SK-N-SH treated with all-trans-retinoic acid at 6 μM for 48 hours (cell line): ENCODE measurements at regions not wholly inside any gene's neighbourhood (a gene's known extent, or its start where the extent isn't known, plus 50 kb on each side); places are given as distances from the start of the nearest gene placed in this dataset.

Experiments used
- ARNTL ChIP-seq: fragments of 450-650 bp; formaldehyde crosslinking; IDR thresholded peaks from 2 replicates; pipeline ENCODE4 v1.5.0; 2020; ENCODE audit warnings: low read depth, mild to moderate bottlenecking, moderate library complexity, borderline replicate concordance
- BACH2 ChIP-seq: fragments of 250-450 bp; sonication (Bioruptor Pico); IDR thresholded peaks from 2 replicates; pipeline ENCODE4 v1.9.0; 2021; ENCODE audit warnings: mild to moderate bottlenecking, borderline replicate concordance
- CSRNP3 ChIP-seq: fragments of 250-450 bp; sonication (Bioruptor Pico); IDR thresholded peaks from 2 replicates; pipeline ENCODE4 v1.5.1; 2021; ENCODE audit warnings: mild to moderate bottlenecking, moderate library complexity
- ESRRG ChIP-seq: fragments of 250-450 bp; sonication (Bioruptor Pico); IDR thresholded peaks from 2 replicates; pipeline ENCODE4 v1.6.1; 2021; ENCODE audit warnings: mild to moderate bottlenecking
- RARB ChIP-seq: fragments of 250-450 bp; sonication (Bioruptor Pico); IDR thresholded peaks from 2 replicates; pipeline ENCODE4 v1.8.0; 2021; ENCODE audit warnings: mild to moderate bottlenecking, moderate library complexity
- TOX ChIP-seq: fragments of 250-450 bp; sonication (Bioruptor Pico); IDR thresholded peaks from 2 replicates; pipeline ENCODE4 v1.8.0; 2021; ENCODE audit warnings: mild to moderate bottlenecking, moderate library complexity, borderline replicate concordance
- TSHZ2 ChIP-seq: fragments of 250-450 bp; sonication (Bioruptor Pico); IDR thresholded peaks from 2 replicates; pipeline ENCODE4 v1.5.0; 2020; ENCODE audit warnings: mild to moderate bottlenecking, moderate library complexity
- ZFP3 ChIP-seq: fragments of 250-450 bp; sonication (Bioruptor Pico); IDR thresholded peaks from 2 replicates; pipeline ENCODE4 v1.5.0; 2020; ENCODE audit warnings: mild to moderate bottlenecking, moderate library complexity

- TF ChIP-seq BACH2 (CRISPR knock-in tag) (no peak), ZFP3 (no peak), TSHZ2 (CRISPR knock-in tag) (no peak), RARB (CRISPR knock-in tag) (no peak), TOX (no peak), ESRRG (CRISPR knock-in tag) (no peak), ARNTL (CRISPR knock-in tag) (no peak), CSRNP3 (CRISPR knock-in tag) (no peak)
Measured at GRCh38 chr2:7963787-7964186, 718.1 kb upstream of the ID2 start.
